ENCODE measurements at regions not wholly inside any gene's neighbourhood (a gene's known extent, or its start where the extent isn't known, plus 50 kb on each side); places are given as distances from the start of the nearest gene placed in this dataset.
"Not testable (repeated sequence)": the region's sequence is repeated elsewhere in the genome, so short reads cannot be mapped to it uniquely, and the experiment has no call there.

GRCh38 chr13:79187917-79188690, 218.0 kb downstream of the RBM26 start:
- peak; percentile 80 for DNase-seq

DNA sequence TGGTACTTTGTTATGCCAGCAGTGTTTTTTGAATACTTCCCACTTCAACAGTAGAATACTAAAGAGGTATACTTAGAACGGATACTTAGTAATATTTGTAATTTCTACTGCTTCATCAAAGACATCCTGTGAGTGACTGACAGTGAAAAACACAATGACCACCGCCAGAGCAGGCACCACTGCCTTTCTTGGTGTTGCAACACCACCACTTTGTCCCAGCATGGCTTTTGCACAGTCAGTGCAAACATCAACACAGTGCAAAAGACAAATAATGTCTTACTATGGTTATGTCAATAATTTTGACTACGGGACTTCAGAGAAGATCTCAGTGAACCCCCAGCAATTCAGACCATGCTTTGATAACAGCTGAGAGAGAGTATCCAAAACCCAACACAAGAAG, 220.5 kb downstream of the RBM26 start:
- no peak for DNase-seq

DNA sequence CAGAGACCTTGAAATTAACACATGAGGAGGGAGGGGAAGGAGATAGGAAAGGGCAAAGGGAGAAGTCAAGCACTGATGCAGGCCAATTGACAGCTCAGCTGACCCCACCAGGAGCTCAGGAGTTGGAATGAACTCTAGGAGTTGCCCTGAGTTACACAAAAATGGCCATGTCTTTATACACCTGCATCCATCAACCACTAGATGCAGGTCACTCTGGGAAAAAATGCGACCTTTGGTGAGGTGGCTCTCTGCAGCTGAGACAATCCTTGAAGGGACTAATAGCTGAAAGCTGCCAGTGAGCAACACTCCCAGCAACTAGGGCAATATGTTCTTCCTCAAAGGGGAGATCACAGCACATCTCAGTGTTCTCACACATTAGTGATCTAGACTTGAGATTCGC, 222.8 kb downstream of the RBM26 start:
- DNase-seq: no peak

DNA sequence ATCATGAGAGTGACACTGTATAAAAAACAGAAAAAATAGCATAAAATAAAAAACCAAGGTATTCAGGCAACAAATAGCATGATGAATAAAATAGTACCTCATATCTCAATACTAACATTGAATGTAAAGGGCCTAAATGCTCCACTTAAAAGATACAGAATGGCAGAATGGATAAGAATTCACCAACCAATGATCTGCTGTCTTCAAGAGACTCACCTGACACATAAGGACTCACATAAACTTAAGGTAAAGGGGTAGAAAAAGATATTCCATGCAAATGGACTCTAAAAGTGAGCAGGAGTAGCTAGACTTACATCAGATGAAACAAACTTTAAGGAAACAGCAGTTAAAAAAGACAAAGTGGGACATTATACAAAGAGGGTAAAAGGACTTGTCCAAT, 232.4 kb downstream of the RBM26 start:
- not testable (repeated sequence) for DNase-seq

GRCh38 chr13:79172924-79173323, 233.1 kb downstream of the RBM26 start:
- not testable (repeated sequence) for DNase-seq

DNA sequence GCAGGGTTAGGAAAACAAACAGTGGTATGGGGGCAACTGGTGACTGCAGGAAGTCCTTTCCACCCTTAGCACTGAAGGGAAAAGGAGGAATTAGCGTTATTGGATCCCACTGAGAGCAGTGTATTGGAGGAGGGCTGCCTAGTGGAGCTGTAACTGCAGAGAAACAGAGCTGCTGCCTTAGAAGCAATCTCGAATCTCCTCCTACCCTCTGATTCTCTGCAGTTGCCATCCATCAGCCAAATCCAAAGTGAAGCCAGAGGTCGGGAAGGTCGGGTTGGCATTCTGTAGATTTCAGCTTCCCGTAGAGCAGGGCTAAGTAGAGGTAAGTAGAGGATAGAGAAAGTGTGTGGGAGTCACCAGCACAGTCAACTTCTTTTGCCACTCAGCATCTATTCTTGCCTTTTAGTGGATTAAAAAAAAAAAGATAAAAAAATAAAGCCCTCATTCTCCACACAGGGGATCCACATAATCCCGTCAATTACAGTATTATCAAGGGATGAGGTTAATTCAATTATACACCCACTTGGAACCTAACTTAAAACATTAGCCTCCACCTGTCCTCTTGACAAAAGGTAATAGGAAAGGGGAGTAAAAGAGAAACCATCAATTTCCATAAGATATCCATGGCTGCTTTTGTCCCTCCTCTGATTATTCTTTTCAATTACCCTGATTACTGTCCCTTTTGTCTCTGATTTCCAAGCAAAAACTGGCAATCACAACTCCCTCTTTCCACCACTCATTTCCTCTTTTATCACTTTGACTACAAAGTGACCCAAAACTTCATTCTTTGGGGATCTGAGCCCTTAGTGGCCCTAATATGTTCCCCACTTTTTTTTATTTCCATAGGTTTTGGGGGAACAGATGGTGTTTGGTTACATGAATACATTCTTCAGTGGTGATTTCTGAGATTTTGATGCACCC, 234.7 kb downstream of the RBM26 start:
- no peak for DNase-seq

DNA sequence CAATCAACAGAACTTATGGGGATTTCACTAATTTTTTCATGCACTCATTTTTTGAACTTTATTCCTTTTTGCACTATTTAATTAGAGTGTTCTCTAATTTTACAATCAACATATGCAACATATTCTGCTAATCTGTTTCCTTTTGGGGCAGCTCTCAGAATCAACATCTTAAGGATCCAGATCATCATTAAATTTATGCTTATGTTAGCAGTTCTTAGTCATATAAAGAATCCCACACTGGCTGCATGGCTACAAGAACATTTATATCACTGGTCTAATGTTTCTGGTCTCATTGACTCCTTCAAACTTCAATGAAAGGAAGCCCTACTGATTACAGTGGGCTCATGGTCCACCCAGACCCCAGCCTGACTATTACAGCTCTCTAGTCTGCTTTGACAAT, 245.2 kb downstream of the RBM26 start:
- no peak for DNase-seq

DNA sequence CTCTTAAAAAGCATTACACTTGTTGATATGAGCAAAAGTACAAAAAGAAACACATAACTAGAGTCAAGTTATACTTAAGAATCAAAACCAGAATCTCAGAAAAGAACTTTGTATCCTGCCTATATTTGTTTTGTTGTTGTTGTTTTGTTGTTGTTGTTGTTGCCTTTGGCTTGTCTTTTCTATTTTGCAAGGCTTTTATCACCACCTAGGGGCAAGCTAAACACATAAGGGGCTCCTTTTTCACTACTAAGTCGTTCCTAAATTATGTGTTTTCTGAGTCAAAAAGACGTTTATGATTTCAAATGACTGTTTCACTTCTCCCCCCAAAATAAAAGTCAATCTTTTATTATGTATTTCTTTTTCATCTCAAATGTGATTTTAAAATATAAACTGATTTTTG, 250.2 kb downstream of the RBM26 start:
- no peak for DNase-seq

GRCh38 chr13:79149210-79149609, 256.8 kb downstream of the RBM26 start:
- no peak for DNase-seq

GRCh38 chr13:79141082-79141481, 265.0 kb downstream of the RBM26 start:
- DNase-seq: no peak

- no peak for DNase-seq
Measured at GRCh38 chr13:79128158-79128557, 277.9 kb downstream of the RBM26 start.

DNA sequence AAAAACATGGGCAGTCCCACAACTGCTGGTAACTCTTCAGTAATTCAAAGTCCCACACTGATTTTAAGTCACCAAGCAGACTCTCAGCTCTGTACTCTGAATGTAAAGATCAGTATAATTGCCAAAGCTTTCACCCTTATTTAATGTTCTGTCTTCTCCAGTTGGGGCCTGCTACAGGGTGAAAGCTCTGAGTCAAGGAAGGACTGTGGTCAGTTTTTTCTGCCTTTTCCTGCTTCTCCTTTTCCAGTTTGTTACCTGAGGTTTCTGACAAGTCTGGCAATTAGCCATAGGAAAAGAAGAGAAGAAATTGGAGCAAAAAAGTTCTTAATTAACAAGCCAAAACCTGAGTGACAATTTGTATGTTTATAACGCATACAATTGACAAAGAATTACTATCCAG, 279.3 kb downstream of the RBM26 start:
- no peak for DNase-seq

- DNase-seq: no peak
Measured at GRCh38 chr13:79124183-79124582, 281.9 kb downstream of the RBM26 start.

DNA sequence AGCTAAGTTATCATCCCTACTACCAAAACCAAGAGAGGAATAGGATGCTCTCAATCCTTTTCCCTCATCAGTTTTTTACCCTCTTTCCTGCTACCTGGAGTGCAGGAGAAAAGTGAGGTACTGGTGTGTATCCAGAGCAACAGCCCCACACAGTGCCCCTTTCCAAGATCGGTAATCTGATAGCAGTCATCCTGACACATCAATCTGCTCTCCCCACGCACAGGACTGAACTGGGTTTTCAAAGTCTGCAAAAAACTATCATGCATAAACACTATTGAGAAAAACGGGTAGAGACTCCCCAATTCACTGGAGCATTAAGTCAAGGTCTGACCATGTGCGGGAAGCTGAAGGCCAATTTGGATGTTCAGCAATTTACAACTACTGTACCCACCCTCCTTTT, 284.8 kb downstream of the RBM26 start:
- DNase-seq: no peak

DNA sequence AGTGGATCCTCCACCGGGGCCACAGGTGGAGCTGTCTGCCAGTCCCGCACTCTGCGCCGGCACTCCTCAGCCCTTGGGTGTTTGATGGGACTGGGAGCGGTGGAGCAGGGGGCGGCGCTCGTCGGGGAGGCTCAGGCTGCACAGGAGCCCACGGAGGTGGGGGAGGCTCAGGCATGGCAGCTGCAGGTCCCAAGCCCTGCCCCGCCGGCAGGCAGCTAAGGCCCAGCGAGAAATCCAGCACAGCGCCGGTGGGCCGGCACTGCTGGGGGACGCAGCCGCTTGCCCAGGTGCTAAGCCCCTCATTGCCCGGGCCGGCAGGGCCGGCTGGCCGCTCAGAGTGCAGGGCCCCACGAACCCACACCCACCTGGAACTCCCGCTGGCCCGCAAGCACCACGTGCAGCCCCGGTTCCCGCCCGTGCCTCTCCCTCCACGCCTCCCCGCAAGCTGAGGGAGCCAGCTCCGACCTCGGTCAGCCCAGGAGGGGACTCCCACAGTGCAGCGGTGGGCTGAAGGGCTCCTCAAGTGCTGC, 286.4 kb downstream of the RBM26 start:
- DNase-seq: no peak

DNA sequence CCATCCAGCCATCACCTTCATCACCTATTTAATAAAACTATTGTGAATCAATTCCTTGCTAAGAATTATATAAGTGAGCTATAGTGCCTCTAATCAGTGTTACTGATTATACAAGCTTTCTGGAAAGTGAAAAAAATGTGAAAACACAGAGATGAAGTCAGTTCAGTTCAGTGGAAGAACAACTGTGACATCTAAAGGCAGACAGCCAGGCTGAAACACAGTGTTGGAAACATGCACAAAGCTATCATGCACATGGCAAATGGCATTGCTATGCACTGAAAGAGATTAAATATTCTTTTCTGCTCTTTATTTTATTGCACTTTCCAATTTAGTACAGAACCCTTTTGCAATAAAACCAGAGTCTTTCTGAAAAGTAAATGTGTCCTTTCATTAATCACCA, 294.0 kb downstream of the RBM26 start:
- no peak for DNase-seq

DNA sequence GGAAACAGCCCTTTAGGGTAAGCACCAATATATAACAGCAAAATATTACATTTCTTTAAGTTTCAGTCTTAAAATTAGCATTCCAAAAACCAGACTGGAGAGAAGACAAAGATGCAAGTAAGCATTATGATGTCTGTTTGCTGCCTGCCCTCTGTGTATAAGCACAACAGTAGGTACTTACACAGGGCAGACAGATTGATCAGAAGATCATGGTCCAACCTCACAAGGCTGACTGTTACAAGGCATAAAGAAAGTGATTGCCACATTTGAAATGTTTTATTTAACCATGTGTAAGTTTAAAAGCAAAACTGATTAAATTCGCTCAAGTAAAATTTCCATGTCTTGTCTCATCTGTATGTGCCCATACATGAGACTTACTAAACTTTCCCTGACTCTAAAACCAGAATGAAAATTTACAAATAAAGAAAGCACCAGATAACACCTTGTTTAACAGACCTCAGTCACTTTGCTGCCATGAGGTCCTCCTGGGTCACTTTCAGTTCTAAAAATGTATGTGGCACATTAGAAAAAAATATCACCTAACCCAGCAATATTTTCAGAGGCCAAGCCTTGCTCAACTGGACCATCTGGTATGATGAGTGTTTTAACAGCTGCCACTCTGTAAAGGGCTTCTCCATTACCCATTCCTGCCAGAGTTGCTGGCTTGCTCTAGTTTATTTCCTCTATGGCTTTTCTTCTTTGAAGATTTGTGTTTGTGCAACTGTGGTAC, 297.0 kb downstream of the RBM26 start:
- peak; percentile 65 for DNase-seq

- no peak for DNase-seq
Measured at GRCh38 chr13:79098596-79098995, 307.5 kb downstream of the RBM26 start.

GRCh38 chr13:79097201-79097600, 308.9 kb downstream of the RBM26 start:
- no peak for DNase-seq

GRCh38 chr13:79096099-79096498, 310.0 kb downstream of the RBM26 start:
- no peak for DNase-seq

DNA sequence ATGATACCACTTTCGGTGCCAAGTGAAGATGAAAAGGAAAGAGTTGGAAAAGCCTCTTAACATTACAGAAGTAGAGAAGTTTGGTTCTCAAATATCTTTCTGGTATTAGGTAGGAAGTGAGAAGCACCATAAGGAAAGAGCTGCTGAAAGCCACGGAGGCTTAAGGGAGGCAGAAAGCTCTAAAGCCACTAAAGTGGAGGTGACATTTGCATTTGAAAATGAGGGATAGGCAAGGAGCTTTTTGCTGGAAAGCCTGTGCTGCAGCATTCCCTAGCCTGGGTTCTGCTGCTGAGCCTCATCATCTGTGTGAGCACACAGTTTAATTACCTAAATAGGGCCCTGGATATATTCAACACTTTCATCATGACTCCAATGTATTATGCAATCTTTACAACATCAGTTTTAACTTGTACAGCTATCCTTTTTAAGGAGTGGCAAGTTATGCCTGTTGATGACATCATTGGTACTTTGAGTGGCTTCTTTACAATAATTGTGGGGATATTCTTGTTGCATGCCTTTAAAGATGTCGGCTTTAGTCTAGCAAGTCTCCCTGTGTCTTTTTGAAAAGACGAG, 315.4 kb downstream of the RBM26 start:
- no peak for DNase-seq

GRCh38 chr13:79084802-79085424, 321.1 kb downstream of the RBM26 start:
- DNase-seq: no peak
